Upper lobe of right lung (tissue), 1 donor: ENCODE measurements at regions not wholly inside any gene's neighbourhood (a gene's known extent, or its start where the extent isn't known, plus 50 kb on each side); places are given as distances from the start of the nearest gene placed in this dataset.

Source experiments
- ATAC-seq: fragments of 200-7000 bp; cut with Tn5 transposase; one replicate; pipeline ENCODE4 v1.9.1; 2020; ENCODE audit warnings: mild to moderate bottlenecking, moderate library complexity
- DNase-seq: peaks from one replicate; pipeline ENCODE4 v3.0.0-alpha.2; 2020
- H3K27ac ChIP-seq: fragments of 200-600 bp; one replicate; pipeline ENCODE4 v1.8.0; 2022
- H3K27me3 ChIP-seq: fragments of 200-600 bp; one replicate; pipeline ENCODE4 v1.8.0; 2022; ENCODE audit warnings: mild to moderate bottlenecking
- H3K36me3 ChIP-seq: fragments of 200-600 bp; one replicate; pipeline ENCODE4 v1.8.0; 2022
- H3K4me1 ChIP-seq: fragments of 200-600 bp; one replicate; pipeline ENCODE4 v1.8.0; 2022
- H3K4me3 ChIP-seq: fragments of 200-600 bp; one replicate; pipeline ENCODE4 v1.8.0; 2022; ENCODE audit warnings: mild to moderate bottlenecking
- H3K9me3 ChIP-seq: fragments of 200-600 bp; one replicate; pipeline ENCODE4 v1.8.0; 2022
- intact Hi-C: fragments of 100-400 bp; cut with DNase I; formaldehyde crosslinking; loops from one replicate; pipeline ENCODE4 v1.11.0; 2022
- TF ChIP-seq, protein P1 (sequence below): fragments of 200-600 bp; IDR thresholded peaks from one replicate; pipeline ENCODE4 v1.8.0; 2022; ENCODE audit warnings: antibody characterized with exemption
- donor health status: DM: no; HTN: yes; CAD: no; lungs with severe emphysema.

DNA sequence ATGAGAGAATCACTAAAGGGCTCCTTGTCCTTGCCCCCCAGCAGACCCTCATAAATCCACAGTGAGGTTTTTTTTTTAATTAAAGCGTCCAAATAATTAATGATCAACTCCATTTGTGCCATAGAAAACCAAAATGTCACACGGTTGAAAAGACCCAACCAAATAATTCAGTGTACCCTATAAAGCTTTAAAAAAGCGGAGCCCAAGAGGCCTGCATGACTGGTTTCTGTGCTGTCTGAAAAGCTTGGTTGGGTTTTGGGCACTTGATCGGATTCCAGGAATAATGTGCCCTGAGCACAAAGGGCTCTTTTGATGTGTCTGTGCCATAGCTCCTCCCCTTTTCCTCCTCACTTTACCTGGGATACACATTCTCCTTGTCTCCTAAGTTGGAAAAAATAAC lies 523.2 kb downstream of the TNS1 start:
- no peak overlapping the region for H3K4me3 ChIP-seq
- intact Hi-C loops: no loop called here
- no peaks in the 10 kb centered on the region for H3K9me3 ChIP-seq
- no peaks in the 10 kb centered on the region for H3K4me1 ChIP-seq
- TF ChIP-seq, protein P1, sequence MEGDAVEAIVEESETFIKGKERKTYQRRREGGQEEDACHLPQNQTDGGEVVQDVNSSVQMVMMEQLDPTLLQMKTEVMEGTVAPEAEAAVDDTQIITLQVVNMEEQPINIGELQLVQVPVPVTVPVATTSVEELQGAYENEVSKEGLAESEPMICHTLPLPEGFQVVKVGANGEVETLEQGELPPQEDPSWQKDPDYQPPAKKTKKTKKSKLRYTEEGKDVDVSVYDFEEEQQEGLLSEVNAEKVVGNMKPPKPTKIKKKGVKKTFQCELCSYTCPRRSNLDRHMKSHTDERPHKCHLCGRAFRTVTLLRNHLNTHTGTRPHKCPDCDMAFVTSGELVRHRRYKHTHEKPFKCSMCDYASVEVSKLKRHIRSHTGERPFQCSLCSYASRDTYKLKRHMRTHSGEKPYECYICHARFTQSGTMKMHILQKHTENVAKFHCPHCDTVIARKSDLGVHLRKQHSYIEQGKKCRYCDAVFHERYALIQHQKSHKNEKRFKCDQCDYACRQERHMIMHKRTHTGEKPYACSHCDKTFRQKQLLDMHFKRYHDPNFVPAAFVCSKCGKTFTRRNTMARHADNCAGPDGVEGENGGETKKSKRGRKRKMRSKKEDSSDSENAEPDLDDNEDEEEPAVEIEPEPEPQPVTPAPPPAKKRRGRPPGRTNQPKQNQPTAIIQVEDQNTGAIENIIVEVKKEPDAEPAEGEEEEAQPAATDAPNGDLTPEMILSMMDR: no peak
- DNase-seq (no peak), ATAC-seq (no peak)
- H3K27ac ChIP-seq: no peak overlapping the region
- no peaks in the 10 kb centered on the region for H3K36me3 ChIP-seq
- no peaks in the 10 kb centered on the region for H3K27me3 ChIP-seq

DNA sequence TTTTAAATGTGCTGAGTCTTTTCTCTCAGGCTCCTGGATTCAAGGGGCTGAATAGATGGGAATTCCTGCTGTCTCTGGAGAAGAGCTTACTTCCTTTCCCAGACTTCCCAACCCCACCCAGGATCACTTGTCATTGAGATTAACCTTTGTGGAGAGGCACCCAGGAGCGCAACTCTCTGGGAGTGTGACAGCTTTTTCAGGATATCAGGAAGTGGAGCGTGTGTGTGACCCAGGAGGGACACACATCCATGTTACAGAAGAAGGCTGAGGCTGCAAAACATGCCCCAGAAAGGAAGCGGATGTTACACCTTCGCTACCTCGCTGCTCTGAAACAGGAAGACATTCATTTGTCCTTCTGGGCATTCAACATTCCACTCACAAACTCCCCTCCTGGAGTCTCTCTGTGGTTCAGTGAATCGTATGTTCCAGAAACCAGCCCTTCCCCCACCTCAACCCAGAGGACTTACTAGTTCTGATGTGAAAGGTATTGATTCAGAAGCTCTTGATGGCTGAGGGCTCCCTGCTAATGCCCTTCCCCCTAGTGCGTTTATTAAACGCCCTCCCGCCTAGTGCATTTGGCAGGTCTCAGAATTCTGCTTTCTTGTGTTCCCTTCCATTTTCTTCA lies 523.9 kb downstream of the TNS1 start:
- TF ChIP-seq, protein P1: no peak
- H3K27ac ChIP-seq: no peak overlapping the region
- no peak for ATAC-seq

DNA sequence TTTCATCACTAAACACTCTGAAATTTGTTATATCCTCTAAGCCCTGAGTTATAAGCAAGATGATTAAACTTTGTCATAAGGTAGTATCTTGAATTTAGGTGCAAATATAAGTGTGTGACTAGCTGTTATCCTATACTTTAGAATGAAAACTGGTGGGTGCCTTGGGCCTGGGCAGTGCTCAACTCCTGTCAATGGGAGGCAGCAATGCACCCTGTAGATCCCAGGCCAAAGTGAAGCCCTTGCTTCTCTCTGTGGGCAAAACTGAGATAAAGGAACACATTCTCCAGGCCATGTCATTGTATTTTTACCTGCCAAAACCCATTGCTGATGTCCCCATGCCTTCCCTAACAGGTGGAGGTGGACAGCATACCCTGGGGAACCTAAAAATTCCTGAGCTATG lies 525.2 kb downstream of the TNS1 start:
- Histone ChIP-seq H3K4me1 (no peaks in the 10 kb centered on the region), H3K27ac (no peak overlapping the region), H3K9me3 (no peaks in the 10 kb centered on the region), H3K36me3 (no peaks in the 10 kb centered on the region), H3K4me3 (no peak overlapping the region), H3K27me3 (no peaks in the 10 kb centered on the region)
- intact Hi-C loops: no loop called here
- ATAC-seq (no peak), DNase-seq (no peak)
- TF ChIP-seq, protein P1: no peak

More for the DNA sequence above, 523.9 kb downstream of the TNS1 start:
- no peaks in the 10 kb centered on the region for H3K4me1 ChIP-seq
- no peak for DNase-seq
- intact Hi-C loops: no loop called here
- no peak overlapping the region for H3K4me3 ChIP-seq
- H3K9me3 ChIP-seq: no peaks in the 10 kb centered on the region
- H3K36me3 ChIP-seq: no peaks in the 10 kb centered on the region
- H3K27me3 ChIP-seq: no peaks in the 10 kb centered on the region

DNA sequence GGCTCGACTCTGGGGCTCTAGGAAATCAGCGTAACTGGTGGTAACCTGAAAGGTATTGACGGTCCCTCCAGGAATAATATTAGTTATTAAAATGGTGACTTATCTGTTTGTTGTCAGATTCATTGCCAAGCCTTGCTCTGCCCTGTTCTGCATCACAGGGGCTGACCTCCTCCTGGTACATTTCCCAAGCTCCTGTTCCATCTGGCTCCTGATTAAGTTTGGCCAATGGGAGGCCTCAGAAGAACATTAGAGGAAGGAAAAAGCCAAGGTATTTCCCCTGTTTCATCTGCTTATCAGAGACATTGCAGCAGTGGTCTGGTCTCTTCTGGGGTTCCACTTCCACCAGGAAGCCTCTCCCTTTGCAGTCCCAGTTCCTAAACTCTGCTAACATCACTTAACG lies 527.0 kb downstream of the TNS1 start:
- no peaks in the 10 kb centered on the region for H3K4me1 ChIP-seq
- no peaks in the 10 kb centered on the region for H3K9me3 ChIP-seq
- TF ChIP-seq, protein P1: no peak
- no peak overlapping the region for H3K4me3 ChIP-seq
- H3K27ac ChIP-seq: no peak overlapping the region
- DNase-seq: no peak
- H3K36me3 ChIP-seq: no peaks in the 10 kb centered on the region
- intact Hi-C loops: no loop called here
- ATAC-seq: no peak
- no peaks in the 10 kb centered on the region for H3K27me3 ChIP-seq

DNA sequence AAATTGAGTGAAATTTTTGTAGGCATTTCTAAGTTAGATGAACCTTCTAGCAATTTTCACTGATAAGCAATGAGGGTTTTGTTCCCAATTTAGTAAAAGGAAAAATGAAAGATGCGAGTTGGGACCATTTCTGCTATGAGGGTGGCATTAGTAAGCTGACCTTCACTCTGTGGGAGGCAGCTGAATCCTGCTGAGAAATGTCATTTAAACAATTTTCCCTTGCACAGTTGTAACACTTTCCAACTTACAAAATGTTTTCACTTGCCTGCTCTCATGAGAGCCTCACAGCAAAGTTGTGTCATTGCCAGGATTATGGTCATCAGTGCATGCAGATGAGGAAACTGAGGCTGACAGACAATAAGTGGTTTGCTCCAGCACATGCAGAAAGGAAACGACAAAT lies 527.7 kb downstream of the TNS1 start:
- no peaks in the 10 kb centered on the region for H3K4me1 ChIP-seq
- TF ChIP-seq, protein P1: no peak
- intact Hi-C loops: no loop called here
- no peaks in the 10 kb centered on the region for H3K27me3 ChIP-seq
- H3K9me3 ChIP-seq: no peaks in the 10 kb centered on the region
- H3K36me3 ChIP-seq: no peaks in the 10 kb centered on the region
- no peak for DNase-seq
- no peak overlapping the region for H3K4me3 ChIP-seq
- no peak overlapping the region for H3K27ac ChIP-seq
- no peak for ATAC-seq

DNA sequence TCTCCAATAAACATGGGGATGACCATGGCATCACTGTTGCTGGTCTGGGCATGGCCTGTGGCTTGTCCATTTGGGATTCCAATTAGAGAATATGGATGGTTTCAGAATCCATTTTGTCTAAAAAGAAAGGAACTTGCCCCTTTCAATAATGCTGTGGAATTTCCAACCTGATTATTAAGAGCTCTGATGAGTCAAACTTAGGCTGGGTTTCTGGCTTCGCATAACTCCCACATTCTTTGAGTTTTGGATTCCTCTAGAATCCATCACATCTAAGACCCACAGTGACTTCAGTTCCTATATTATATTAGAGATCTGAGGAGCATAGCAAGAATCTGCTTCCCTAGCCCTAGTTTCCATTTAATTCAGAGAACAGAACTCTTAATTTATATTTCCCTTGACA lies 531.5 kb downstream of the TNS1 start:
- Histone ChIP-seq H3K4me3 (no peak overlapping the region), H3K36me3 (no peaks in the 10 kb centered on the region), H3K27me3 (no peaks in the 10 kb centered on the region), H3K4me1 (no peaks in the 10 kb centered on the region), H3K27ac (no peak overlapping the region), H3K9me3 (no peaks in the 10 kb centered on the region)
- TF ChIP-seq, protein P1: no peak
- intact Hi-C loops: no loop called here
- no peak for ATAC-seq
- DNase-seq: no peak
